NCI-H1417 (cell line): ENCODE measurements at regions not wholly inside any gene's neighbourhood (a gene's known extent, or its start where the extent isn't known, plus 50 kb on each side); places are given as distances from the start of the nearest gene placed in this dataset.

Experiments used
- DNase-seq, 3 experiments: peaks; one replicate each; lab custom pipeline; 2025; lab: John Stamatoyannopoulos, UW

DNA sequence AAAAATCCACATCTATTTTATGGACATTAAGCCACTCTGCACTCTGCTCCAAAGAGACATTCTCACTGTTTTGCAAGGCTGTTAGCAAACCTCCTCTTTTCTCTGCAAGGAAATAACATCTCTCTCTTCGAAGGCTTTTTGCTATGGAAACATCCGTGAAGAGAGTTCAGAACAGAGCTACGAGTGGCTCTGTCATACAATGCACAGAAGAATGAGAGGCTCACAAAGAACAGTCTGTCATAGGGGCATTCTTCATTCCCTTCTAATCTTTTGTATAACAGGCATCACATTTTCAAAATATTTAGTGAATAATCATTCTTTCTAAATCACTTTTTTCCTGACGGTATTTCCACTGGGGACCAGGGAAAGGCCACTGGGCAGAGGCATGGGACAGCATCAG, 346.1 kb downstream of the IRS2 start:
- no peak for DNase-seq

DNA sequence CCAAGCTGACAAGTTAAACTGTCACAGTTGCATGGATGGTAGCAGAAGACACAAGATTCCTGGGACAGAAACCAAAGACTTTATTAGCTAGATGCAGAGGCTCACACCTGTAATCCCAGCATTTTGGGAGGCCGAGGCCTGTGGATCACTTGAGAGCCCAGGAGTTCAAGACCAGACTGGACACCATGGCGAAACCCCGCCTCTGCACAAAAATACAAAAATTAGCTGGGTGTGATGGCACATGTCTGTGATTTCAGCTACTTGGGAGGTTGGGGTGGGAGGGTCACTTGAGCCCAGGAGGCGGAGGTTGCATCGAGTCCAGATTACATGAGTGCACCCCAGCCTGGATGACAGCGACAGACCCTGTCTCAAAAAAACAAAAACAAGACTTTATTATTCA, 346.6 kb downstream of the IRS2 start:
- DNase-seq: no peak

DNA sequence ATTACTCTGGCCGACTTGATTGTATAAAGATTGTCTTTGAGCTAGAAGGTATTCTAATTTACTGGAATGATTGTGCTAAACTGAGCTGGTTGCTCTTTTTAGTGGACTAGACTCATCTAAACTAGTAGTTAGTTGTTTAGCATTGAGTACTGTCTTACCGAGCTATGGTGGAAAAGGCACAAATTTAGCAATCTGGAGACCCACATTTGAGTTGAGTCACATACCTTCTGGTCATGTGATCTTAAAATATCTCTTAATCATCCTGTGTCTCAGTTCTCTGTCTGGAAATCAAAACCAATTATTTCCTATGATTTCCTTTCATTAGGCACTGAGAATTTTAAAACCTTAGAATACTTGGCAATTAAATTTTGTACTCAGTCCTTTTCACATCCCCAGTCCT, 349.5 kb downstream of the IRS2 start:
- DNase-seq: no peak

DNA sequence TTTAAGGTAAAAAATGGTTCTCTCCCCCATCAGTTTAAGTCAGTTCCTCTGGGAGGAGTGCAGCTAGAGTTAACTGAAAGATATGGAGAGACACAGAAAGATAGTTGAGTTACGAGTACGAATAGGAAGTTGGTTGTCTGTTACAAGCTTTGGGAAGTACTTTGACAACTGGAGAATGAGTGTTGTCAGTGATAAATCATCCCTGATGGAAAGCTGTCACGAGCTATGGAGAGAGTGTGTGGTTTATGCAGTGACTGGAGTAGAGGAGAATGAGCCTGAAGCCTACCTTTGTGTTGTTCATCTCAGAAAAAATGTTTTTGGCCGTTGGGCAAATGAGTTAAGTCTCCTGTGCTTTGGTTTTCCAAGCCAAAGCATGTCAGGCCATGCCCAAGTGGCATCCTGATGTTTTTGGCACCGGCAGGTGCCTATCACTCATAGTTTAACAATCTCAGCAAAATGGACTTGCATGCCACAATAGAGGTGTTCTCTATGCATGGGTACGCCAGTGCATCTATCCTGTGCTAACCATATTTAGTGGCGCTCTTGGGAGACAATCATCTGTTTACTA, 350.2 kb downstream of the IRS2 start:
- DNase-seq: no peak

- DNase-seq: no peak
These were observed 355.2 kb downstream of the IRS2 start for GRCh38 chr13:109431217-109431616.

DNA sequence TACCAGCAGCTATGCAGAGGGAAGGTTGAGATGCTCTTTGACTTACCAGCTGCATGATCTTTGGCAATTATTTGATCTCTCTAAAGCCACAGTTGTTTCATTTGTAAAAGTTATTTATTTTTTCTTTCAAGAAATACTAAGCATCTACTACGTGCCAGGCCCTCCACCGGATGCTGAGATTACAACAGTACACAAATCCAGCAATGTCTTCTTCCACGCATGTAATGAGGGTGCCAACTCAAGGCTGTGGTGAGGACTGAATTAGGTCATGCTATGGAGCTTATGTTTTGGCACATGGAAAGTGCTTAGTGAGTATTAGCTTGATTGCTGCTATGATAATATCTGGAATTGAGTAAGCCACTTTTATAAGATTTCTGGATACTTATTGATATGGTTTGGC, 358.2 kb downstream of the IRS2 start:
- no peak for DNase-seq

GRCh38 chr13:109427695-109428094, 358.7 kb downstream of the IRS2 start:
- no peak for DNase-seq

- no peak for DNase-seq
These were observed 359.2 kb downstream of the IRS2 start for GRCh38 chr13:109427148-109427547.

DNA sequence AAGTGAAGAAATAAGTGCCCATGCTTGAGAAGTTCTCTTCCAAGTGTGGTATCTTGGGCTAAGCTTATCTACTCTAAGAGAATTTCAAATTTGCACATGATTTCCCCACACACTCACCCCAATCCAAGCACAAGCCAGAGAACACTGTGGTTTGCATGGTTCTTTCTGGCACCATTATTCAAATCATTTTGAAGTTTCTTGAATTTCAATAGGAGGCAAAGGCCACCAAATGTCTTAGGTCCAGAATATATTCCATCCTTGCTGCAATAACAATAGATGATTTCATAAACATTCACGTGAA, 359.7 kb downstream of the IRS2 start:
- no peak for DNase-seq

DNA sequence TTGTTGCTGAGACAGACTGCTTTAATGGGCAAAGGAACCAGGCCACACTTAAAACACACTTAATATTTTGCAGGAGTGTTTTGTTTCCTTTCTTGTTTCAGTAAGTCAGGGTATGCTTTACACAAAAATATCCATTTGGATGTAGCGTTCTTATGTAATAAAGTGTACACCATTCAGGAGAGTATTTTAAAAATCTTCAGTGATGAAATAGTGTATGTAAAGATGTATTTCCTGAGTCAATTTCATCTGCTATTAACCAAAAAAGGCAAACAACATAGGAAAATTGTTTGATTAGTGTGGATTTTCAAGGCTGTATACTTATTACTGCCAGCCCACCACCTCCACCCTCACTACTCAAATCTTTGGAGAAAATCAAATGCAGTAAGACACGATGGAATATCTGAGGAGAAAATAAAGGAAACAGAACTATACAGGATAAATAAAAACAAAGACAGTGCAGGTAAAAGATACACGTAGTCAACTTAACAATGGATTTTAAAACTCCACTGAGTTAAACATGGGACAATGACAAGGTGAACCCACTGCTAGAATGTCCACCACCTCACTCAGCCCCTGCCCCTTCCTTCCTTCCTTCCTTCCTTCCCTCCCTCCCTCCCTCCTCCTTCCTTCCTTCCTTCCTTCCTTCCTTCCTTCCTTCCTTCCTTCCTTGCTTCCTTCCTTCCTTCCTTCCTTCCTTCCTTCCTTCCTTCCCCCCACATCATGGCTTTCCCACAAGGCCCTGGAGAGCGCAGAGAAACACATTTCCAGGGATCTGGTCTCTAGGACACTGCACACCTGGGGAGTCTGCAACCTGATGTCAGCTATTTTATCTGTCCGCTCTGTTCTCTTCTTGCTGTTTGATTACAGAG, 360.3 kb downstream of the IRS2 start:
- no peak for DNase-seq

- DNase-seq: no peak
These were observed 364.2 kb downstream of the IRS2 start for GRCh38 chr13:109422161-109422560.

GRCh38 chr13:109419896-109420295, 366.5 kb downstream of the IRS2 start:
- DNase-seq: no peak

- DNase-seq: no peak
These were observed 368.3 kb downstream of the IRS2 start for GRCh38 chr13:109418111-109418510.

- no peak for DNase-seq
These were observed 370.4 kb downstream of the IRS2 start for GRCh38 chr13:109416001-109416400.

DNA sequence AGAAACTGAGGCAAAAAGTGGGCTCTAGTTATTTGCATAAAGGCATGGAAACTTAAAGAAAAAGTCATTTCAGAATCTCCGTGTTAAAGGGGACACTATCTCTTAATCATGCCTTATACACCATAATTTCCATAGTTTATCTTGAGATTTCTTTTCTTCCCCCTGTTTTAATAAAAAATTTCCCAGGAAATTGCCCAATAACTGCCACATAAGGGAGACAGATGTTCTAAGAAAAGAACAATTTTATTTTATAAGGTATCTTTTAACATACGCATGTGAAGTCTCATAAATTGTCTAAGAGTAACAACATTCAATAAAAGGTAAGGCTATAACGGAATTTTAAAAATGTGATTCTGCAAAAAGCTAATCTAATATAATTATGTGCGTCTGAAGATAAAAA, 371.3 kb downstream of the IRS2 start:
- DNase-seq: no peak

DNA sequence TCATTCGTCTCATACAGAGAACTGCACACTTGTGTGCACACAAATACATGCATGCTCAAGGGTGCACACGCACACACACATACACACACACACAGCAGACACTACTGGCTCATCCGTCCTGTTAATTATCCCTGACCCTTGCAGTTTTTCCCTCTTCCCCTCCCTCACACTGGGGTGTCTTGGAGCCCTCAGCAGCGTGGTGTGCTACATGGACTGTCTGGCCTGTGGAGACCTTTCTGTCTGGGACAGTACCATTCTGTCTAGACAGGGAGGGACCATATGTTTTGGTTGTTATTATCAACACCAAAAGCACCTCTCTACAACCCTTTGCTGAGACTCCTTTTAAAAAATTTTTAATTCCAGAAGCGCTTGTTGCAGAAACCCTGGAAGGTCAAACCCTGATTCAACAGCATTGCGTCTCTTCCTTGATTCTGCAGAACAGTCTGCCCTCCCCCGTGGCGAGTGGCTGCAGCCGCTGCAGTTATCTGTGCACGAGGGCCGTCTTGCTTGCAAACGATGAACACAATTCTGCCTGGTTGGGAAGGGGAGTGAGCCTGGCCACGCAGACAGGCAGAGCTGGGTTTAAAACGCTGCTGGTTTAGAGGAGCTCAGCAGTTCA, 374.0 kb downstream of the IRS2 start:
- peak; percentile 91 to 97 (median 95) for DNase-seq

- no peak for DNase-seq
These were observed 375.5 kb downstream of the IRS2 start for GRCh38 chr13:109410868-109411267.

GRCh38 chr13:109408591-109409382, 377.6 kb downstream of the IRS2 start:
- DNase-seq: no peak

DNA sequence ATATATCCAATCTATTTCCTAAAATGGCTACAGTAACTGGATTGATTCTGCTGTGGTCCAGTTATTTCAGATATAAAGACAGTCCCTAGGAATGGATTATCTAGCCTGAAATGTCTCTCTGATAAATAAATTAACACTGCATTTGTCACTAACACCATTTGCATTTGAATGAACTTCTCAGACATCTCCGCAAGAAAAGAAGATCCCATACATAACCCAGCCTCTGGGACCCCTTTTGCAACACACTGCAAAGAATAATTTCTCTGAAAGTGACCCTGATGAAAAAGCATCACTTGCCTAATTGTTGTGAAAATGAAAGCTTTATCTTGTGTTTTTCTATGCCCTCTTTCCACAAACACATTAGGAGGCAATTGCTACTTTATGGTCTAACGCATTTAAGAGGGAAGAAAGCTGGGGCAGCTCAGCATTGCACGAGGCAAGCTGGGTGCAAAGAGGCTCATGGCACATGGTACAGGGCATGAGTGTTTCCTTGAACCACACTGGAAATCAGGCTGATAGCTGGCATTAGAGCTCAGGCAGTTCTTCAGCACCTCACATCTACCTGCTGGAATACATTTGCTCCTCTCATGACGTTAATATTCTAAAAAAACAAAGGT, 379.9 kb downstream of the IRS2 start:
- no peak for DNase-seq

GRCh38 chr13:109403012-109403421, 383.4 kb downstream of the IRS2 start:
- DNase-seq: peak in 1 of 3 experiments; percentile 90

- no peak for DNase-seq
These were observed 384.5 kb downstream of the IRS2 start for GRCh38 chr13:109401891-109402290.

DNA sequence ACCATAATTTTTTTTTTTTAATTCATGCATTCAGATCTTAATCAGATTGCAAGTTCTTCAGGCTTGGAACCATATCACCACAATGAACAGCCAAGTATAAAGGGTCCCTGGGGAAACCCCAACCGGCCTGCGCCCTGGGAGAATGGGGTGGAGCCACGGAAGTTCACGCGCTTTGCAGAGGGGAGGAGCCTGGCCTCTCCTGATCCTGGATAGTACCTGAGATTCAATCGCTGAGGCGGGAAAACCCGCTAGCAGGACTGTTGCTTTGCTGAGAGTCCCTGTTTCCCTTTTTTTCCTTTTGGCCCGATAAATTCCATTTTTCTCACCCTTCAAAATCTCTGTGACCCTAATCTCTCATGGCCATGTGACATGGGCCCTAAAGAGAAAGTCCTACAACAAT, 385.1 kb downstream of the IRS2 start:
- DNase-seq: no peak
